Stimulated activated CD8-positive, alpha-beta memory T cell treated with anti-CD3 and anti-CD28 coated beads, Interleukin-4, amount 100 ng/mL, for 1 hour (primary cell): ENCODE measurements at regions not wholly inside any gene's neighbourhood (a gene's known extent, or its start where the extent isn't known, plus 50 kb on each side); places are given as distances from the start of the nearest gene placed in this dataset.
"Not testable (repeated sequence)": the region's sequence is repeated elsewhere in the genome, so short reads cannot be mapped to it uniquely, and the experiment has no call there.

Experiments used
- DNase-seq, 2 donors: peaks; one replicate each; pipeline ENCODE4 v3.0.0-alpha.2; 2020; ENCODE audit warnings: low read depth in 2 of 2, low spot score in 1 of 2

- no peak for DNase-seq
These were observed 1033.8 kb upstream of the AUTS2 start for GRCh38 chr7:68564306-68565135.

DNA sequence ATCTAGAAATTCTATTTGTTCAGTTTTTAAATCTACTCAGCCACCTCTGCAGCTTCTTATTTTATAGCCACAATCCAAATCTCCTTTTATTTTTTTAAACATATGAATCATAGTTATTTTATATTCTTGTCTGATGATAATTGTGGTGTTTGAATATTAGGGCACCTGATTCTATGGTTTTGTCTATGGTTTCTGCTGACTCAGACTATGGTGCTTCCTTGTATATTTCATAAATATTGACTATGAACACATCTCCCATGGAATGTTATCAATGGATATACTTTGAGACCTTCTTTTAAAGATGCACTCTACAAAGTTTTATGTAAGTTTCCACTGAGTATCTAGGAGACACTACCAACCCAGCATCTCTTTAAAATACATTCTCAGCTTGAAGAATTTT lies 1027.0 kb upstream of the AUTS2 start:
- no peak for DNase-seq

DNA sequence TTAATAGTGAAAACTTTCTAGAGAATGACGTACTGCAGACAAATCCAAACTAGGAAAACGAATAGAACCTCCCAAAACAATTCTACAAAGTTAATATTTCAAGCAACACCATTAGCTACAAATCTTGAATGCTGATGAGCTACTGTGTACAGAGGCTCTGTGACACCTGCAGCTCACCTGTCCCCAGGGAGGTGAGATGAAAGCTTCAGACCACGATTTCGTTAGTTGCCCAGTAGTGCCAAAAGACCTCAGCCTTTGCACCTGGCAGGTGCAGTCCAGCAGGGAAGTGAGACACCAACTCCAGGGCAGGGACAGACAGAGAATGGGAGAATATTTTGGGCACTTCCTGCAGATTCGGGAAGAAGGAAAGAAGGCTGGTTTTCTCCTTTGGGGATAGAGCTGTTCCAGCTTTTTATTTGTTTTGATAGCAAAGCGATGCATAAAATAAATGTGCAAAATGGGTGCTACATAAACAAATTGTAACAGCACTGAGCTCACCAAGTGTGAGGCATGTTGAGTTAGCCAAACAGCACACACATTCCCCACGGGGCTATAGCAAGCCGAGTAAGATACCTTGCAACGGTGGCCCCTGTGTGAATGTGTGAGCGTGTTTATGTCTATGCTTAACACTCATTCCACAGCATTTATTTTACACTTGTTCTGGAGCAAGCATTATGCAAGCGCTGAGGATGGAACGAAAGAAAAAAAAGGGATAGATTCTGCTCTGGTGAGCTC lies 1024.8 kb upstream of the AUTS2 start:
- DNase-seq = no peak

GRCh38 chr7:68576366-68576765 lies 1021.9 kb upstream of the AUTS2 start:
- DNase-seq = no peak

GRCh38 chr7:68581417-68581816 lies 1016.9 kb upstream of the AUTS2 start:
- no peak for DNase-seq

DNA sequence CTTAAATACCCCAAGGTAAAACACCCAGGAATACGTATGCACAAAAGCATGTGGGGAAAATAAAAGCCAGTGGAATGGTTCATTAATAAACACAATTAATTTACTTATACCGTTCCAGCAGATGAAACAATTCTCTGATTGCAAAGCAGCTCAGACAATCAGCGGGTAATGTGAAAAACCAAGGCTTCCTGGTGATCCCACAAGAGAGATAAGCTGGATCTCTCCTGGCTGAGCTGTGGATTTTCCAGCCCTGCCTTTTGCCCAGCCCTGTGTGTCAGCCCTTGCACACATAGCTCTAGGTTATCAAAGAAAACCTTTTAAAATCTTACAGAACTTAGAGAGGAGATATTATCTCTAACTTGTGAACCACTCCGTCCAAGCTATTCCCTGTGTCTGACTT lies 1010.7 kb upstream of the AUTS2 start:
- no peak for DNase-seq

- DNase-seq = no peak
These were observed 996.4 kb upstream of the AUTS2 start for GRCh38 chr7:68601826-68602225.

- DNase-seq = no peak
These were observed 993.7 kb upstream of the AUTS2 start for GRCh38 chr7:68604541-68604940.

DNA sequence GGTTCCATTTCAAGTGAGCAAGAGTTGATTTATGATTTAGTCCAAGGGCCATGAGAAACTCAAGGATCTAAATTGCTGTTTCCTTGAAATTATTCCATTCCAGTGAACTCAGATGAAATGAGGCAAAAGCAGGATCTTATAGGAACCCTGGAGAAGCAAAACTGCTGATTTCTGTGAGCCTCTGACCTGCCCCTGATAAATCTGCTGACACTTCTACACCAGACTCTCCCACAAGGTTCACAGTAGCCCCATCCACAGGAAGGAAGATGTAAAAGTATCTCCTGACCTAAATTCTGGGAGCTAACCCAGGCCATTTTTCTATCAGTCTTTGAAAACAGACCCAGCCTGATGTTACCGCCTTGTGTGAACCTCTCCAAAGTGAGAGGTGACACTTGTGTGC lies 987.6 kb upstream of the AUTS2 start:
- no peak for DNase-seq

GRCh38 chr7:68613405-68613804 lies 984.9 kb upstream of the AUTS2 start:
- no peak for DNase-seq

GRCh38 chr7:68613897-68614296 lies 984.4 kb upstream of the AUTS2 start:
- DNase-seq = no peak

DNA sequence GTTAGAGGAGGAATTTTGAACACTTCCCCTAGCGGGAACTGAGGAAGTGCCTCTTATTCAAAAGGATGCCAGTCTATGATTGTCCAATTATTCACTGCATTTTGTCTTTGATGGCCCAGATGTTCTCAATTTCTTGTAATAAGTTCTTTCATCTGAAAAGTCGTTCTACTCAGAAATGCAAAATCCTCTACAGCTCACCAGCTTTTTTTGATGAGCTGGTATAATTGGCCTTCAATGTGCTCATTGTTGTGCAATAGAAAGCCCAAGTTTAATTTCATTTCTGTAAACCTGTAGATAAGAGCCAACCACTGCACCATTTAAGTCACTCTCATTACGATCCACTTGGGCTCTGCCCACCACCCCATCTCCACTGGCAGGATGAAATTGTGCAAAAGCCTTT lies 978.7 kb upstream of the AUTS2 start:
- no peak for DNase-seq

DNA sequence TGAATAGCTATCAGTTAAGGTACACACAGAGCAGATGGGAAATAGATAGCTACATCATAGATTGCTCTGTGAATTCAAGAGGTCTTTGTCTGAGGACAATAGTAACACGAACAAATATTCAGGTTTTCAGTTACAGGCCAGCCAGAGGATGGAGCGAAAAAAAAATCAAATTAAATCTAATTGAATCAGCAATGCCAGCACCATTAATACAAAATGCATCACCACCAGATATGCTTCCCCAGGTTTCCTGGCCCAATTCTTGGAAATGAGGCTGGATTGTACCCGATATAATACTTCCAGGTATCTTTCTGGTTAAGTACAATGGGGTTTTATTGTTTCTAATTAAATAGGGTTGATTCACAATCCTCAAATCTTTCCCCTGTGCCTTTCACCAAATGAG lies 975.8 kb upstream of the AUTS2 start:
- no peak for DNase-seq

DNA sequence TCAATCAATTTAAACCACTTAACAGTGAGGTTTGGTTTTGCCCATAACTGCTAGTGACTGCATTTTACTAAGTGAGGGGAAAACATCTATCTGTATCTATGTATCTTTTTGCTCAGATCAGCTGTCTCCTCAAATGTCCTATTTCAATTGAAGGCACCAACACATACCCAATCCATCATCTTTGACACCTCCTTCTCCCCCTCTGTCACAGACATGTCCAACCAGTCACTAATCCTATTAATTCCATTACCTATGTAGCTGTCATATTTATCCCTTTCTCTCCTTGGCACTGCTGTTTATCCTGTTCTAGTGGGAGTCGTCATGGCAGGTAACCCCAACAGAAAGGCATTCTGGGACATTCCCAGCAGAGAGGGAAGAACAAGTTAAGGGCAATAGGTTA lies 975.2 kb upstream of the AUTS2 start:
- no peak for DNase-seq

GRCh38 chr7:68627247-68627864 lies 970.9 kb upstream of the AUTS2 start:
- DNase-seq = no peak

DNA sequence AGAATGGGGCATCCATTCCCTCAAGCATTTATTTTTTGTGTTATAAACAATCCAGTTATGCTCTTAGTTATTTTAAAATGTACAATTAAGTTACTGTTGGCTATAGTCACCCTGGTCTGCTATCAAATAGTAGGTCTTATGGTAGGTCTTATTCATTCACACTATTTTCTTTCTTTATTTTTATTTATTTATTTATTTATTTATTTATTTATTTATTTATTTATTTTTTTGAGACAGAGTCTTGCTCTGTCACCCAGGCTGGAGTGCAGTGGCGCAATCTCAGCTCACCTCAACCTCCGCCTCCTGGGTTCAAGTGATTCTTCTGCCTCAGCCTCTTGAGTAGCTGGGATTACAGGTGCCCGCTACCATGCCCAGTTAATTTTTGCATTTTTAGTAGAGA lies 967.4 kb upstream of the AUTS2 start:
- DNase-seq = not testable (repeated sequence)

DNA sequence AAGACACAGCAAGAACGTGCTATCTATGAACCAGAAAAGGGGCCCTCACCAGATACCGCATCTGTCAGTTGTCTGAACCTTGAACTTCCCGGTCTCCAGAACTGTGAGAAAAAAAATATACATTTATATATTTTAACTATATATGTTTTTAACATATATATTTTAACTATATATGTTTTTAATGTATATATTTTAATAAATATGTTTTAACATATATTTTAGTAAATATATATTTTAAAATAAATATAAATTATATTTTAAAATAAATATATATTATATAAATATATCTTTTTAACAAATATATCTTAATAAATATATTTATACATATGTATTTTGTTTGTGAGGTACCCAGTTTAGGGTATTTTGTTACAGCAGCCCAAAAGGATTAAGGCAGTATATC lies 958.2 kb upstream of the AUTS2 start:
- DNase-seq = no peak

GRCh38 chr7:68642727-68643126 lies 955.5 kb upstream of the AUTS2 start:
- DNase-seq = no peak

DNA sequence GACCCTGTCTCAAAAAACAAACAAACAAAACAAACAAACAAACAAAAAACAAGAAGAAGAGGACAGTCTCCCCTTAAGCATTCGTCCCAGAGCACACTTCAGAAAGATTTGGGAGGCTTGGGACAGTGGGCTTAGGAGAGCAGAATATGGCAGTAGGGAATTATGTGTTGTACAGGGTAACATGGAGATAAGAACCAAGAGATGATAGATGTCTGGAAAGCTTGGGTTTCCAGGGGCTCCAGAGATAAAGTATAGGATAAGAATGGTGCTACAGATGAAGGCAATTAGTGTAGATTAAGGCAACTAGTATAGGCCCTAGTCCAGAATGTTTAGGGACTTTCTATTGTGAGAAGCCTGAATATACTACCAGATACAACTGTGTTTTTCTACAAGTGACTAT lies 934.9 kb upstream of the AUTS2 start:
- DNase-seq = no peak

- no peak for DNase-seq
These were observed 927.2 kb upstream of the AUTS2 start for GRCh38 chr7:68671046-68671445.

DNA sequence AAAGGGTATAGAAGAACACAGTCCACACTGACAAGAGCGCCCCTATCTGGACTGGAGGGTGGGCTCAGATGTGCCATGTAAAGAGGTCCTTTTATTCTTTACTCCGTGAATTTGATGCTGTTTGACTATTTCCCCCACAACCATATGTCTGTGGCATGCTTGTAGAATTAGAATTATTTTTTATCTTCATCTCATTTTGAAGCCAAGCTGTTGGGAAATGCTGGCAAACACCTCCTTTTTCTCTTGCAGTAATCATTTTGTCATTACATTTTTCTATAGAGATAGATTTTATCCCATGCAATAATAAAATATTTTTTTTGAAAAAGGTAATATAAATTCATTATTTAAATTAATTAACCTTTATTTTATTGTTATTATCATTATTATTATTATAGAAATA lies 926.6 kb upstream of the AUTS2 start:
- DNase-seq = no peak

GRCh38 chr7:68674826-68675225 lies 923.4 kb upstream of the AUTS2 start:
- no peak for DNase-seq
